ENCODE measurements at regions not wholly inside any gene's neighbourhood (a gene's known extent, or its start where the extent isn't known, plus 50 kb on each side); places are given as distances from the start of the nearest gene placed in this dataset.
A peak's percentile ranks its signal among the peaks of the same experiment; 100 is the strongest.

DNA sequence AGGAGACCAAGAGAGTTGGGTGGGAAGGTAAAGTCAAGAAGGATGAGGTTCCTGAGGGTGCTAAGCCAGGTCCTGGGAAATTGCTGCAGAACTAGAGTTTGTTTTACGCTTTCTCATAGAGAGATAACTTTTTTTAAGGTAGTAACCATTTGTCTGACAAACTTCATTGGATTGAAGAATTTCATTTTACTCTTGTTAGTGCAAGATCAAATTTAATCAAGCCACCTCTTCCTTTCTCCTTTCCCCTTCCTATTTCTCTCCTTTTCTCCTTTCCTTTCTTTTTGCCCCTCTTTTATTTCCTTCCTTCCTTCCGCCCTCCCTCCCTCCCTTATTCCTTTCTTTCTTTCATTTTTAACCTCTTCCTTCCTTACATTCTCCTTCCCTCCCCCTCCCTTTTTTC, 65.4 kb downstream of the RDH14 start:
- TF ChIP-seq, protein P1, sequence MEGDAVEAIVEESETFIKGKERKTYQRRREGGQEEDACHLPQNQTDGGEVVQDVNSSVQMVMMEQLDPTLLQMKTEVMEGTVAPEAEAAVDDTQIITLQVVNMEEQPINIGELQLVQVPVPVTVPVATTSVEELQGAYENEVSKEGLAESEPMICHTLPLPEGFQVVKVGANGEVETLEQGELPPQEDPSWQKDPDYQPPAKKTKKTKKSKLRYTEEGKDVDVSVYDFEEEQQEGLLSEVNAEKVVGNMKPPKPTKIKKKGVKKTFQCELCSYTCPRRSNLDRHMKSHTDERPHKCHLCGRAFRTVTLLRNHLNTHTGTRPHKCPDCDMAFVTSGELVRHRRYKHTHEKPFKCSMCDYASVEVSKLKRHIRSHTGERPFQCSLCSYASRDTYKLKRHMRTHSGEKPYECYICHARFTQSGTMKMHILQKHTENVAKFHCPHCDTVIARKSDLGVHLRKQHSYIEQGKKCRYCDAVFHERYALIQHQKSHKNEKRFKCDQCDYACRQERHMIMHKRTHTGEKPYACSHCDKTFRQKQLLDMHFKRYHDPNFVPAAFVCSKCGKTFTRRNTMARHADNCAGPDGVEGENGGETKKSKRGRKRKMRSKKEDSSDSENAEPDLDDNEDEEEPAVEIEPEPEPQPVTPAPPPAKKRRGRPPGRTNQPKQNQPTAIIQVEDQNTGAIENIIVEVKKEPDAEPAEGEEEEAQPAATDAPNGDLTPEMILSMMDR (IDR thresholded peaks at IDR 0.05; ENCODE audit: insufficient read depth, low read depth, low read length), result no peak
- H3K4me3 ChIP-seq (ENCODE audit: low read depth, low read length), result no peak overlapping the region
- DNase-seq (ENCODE audit: low read depth), result no peak

GRCh38 chr2:18492721-18493120, 67.7 kb downstream of the RDH14 start:
- DNase-seq (ENCODE audit: low read depth), result no peak
- H3K4me3 ChIP-seq (ENCODE audit: low read depth, low read length), result no peak overlapping the region
- TF ChIP-seq, protein P1 (IDR thresholded peaks at IDR 0.05; ENCODE audit: insufficient read depth, low read depth, low read length), result no peak

DNA sequence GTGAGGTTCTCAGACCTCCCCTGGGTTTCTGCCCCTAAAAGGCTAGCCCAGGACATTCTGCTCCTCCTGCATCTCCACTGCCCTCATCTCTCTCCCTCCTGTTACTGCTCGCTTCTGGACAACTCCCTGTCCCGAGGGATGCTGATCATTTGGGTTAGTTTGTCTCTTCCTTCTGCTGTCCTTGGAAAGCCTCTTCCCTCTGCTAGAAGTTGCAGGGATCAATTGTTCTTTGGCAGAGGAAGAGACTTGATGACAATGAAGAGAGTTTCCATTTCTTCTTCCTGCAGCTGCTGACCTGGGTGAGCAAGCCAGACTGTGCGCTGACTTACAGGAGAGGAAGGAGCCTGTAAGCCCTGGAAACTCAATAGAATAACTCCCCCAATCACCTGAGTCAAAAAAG, 68.9 kb downstream of the RDH14 start:
- no peak overlapping the region for H3K4me3 ChIP-seq (ENCODE audit: low read depth, low read length)
- TF ChIP-seq, protein P1 (IDR thresholded peaks at IDR 0.05; ENCODE audit: insufficient read depth, low read depth, low read length), result no peak
- DNase-seq (ENCODE audit: low read depth), result no peak

DNA sequence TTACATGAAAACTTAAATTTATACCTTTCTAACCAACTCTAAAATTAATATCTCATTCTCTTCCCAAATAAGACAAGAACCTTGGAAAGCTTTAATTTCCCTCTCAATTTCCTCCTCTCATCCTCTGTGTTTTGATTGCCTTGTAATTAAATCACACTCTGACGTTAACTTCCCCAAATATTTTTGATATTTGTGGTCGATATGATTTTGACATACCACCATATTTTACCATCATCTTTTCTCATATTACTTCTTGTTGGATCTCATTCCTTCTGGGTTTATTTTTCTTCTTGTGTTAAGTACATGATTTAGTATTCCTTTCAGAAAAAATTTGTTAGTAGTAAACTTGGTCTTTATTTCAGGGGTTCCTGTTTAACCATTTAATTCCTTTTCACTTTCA, 69.6 kb downstream of the RDH14 start:
- no peak for DNase-seq (ENCODE audit: low read depth)
- TF ChIP-seq, protein P1 (IDR thresholded peaks at IDR 0.05; ENCODE audit: insufficient read depth, low read depth, low read length), result no peak
- H3K4me3 ChIP-seq (ENCODE audit: low read depth, low read length), result no peak overlapping the region

- DNase-seq (ENCODE audit: low read depth), result no peak
- TF ChIP-seq, protein P1 (IDR thresholded peaks at IDR 0.05; ENCODE audit: insufficient read depth, low read depth, low read length), result no peak
- H3K4me3 ChIP-seq (ENCODE audit: low read depth, low read length), result no peak overlapping the region
Observed at GRCh38 chr2:18487106-18487913, 73.1 kb downstream of the RDH14 start.

DNA sequence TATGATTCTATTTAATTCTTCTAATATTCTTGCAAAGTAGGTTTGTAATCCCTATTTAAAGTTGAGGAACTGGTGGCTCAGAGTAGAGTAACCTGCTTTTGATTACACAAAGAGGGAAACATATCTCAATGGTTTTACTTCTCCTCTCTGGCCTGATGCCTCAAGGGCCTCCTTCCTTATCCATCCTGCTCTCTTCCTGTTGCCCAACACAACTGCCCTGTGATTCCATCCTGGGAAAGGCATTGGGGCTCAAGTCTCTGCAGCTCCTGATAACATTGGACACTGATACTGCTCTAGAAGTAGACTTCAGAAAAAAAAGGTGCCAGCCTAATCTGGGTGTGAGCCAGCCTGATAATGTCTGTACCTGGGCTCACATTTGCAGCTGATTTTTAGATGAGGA, 75.8 kb downstream of the RDH14 start:
- no peak for DNase-seq (ENCODE audit: low read depth)
- TF ChIP-seq, protein P1 (IDR thresholded peaks at IDR 0.05; ENCODE audit: insufficient read depth, low read depth, low read length), result no peak
- H3K4me3 ChIP-seq (ENCODE audit: low read depth, low read length), result no peak overlapping the region

DNA sequence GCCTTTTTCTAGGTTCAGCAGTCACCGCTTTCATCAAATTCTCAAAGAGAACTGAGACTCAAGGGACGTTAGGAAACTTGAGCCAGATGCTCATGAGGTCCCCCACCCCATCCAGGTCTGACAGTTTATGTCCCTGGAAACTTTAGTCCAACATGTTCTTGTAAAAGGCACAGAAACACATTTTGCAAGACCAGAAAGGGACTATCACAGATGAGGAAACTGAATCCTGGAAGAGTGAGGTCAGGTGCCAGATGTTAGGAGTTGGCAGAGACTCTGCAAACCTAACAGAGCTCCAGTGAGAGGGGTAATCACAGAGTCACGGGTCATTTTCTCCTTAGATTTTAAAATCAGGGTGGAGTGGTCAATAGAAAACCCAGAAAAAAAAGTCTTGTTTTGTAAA, 76.6 kb downstream of the RDH14 start:
- H3K4me3 ChIP-seq (ENCODE audit: low read depth, low read length), result no peak overlapping the region
- peak; percentile 27 for DNase-seq (ENCODE audit: low read depth)
- TF ChIP-seq, protein P1 (IDR thresholded peaks at IDR 0.05; ENCODE audit: insufficient read depth, low read depth, low read length), result no peak

Data from fibroblast of villous mesenchyme (primary cell).